Adipocyte (in vitro differentiated cells): ENCODE measurements at regions not wholly inside any gene's neighbourhood (a gene's known extent, or its start where the extent isn't known, plus 50 kb on each side); places are given as distances from the start of the nearest gene placed in this dataset.
A peak's percentile ranks its signal among the peaks of the same experiment; 100 is the strongest.

Experiments used
- DNase-seq: peaks from one replicate; pipeline ENCODE4 v3.0.0-alpha.2; 2015; ENCODE audit warnings: low read depth
- H3K27me3 ChIP-seq: replicated peaks from 2 replicates; pipeline ENCODE4 v1.7.0; 2013; ENCODE audit warnings: mild to moderate bottlenecking, low read length, moderate library complexity; ENCODE audit not compliant: control insufficient read depth, insufficient read depth
- H3K36me3 ChIP-seq: 2 replicates; pipeline ENCODE4 v1.7.0; 2013; ENCODE audit warnings: low read length, mild to moderate bottlenecking, moderate library complexity; ENCODE audit not compliant: control insufficient read depth, insufficient read depth, severe bottlenecking
- H3K4me1 ChIP-seq: 2 replicates; pipeline ENCODE4 v1.7.0; 2013; ENCODE audit warnings: mild to moderate bottlenecking, low read length, moderate library complexity; ENCODE audit not compliant: control insufficient read depth, insufficient read depth
- H3K4me3 ChIP-seq: 2 replicates; pipeline ENCODE4 v1.7.0; 2013; ENCODE audit warnings: mild to moderate bottlenecking, low read length, moderate library complexity
- H3K9ac ChIP-seq: 2 replicates; pipeline ENCODE4 v1.7.0; 2013; ENCODE audit warnings: mild to moderate bottlenecking, low read length, moderate library complexity
- H3K9me3 ChIP-seq: 2 replicates; pipeline ENCODE4 v1.7.0; 2013; ENCODE audit warnings: mild to moderate bottlenecking, low read length, moderate library complexity; ENCODE audit not compliant: control insufficient read depth

DNA sequence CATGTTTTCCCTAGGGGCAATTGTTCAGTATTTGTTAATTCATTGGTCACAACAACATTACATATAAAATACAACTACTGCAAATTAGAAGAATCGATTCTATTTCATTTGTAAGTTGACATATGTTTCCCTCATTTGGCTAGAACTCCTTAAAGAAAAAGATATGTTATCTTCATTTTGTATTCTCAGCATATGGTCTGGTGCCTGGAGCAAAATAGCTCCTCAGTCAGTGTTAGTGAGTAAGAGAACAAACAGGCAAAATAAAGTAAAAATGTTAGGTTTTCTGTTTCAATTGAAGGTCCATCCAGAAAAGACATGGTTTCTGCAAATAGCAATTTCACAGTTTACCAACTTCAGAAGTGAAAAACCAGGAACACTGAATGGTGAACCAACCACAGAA, 1343.1 kb downstream of the ROBO1 start:
- Histone ChIP-seq H3K27me3 (no peaks in the 10 kb centered on the region), H3K9me3 (no peaks in the 10 kb centered on the region), H3K9ac (no peak overlapping the region), H3K4me3 (no peak overlapping the region), H3K4me1 (no peaks in the 10 kb centered on the region), H3K36me3 (no peaks in the 10 kb centered on the region)
- peak; percentile 38 for DNase-seq

- H3K27me3 ChIP-seq = no peaks in the 10 kb centered on the region
- no peak overlapping the region for H3K9ac ChIP-seq
- H3K4me3 ChIP-seq = no peak overlapping the region
- no peaks in the 10 kb centered on the region for H3K9me3 ChIP-seq
- no peaks in the 10 kb centered on the region for H3K36me3 ChIP-seq
- H3K4me1 ChIP-seq = no peaks in the 10 kb centered on the region
- no peak for DNase-seq
Observed at GRCh38 chr3:78426454-78426853, 1341.3 kb downstream of the ROBO1 start.

DNA sequence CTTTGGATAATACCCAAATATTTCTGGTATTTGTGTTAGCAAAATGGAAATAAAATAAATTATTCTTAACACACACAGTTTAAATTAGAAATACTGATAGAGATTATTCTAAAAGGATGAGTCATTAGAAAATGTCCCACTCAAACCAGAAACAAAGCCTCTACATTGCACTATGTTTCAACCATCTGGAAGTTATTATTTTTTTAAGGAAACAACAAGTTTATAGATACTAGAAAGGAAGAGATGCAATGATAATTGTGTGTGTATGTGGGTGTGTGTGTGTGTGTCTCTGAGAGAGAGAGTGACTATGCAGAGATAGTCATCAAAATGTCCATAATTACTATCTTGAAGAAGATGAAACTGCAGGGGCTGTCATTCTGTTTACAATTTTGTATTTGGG, 1340.5 kb downstream of the ROBO1 start:
- Histone ChIP-seq H3K27me3 (no peaks in the 10 kb centered on the region), H3K9me3 (no peaks in the 10 kb centered on the region), H3K9ac (no peak overlapping the region), H3K4me3 (no peak overlapping the region), H3K36me3 (no peaks in the 10 kb centered on the region), H3K4me1 (no peaks in the 10 kb centered on the region)
- peak; percentile 65 for DNase-seq

- Histone ChIP-seq H3K4me3 (no peak overlapping the region), H3K9ac (no peak overlapping the region), H3K36me3 (no peaks in the 10 kb centered on the region), H3K27me3 (no peaks in the 10 kb centered on the region), H3K4me1 (no peaks in the 10 kb centered on the region), H3K9me3 (no peaks in the 10 kb centered on the region)
- DNase-seq = peak; percentile 55
Observed at GRCh38 chr3:78430741-78431140, 1337.1 kb downstream of the ROBO1 start.

DNA sequence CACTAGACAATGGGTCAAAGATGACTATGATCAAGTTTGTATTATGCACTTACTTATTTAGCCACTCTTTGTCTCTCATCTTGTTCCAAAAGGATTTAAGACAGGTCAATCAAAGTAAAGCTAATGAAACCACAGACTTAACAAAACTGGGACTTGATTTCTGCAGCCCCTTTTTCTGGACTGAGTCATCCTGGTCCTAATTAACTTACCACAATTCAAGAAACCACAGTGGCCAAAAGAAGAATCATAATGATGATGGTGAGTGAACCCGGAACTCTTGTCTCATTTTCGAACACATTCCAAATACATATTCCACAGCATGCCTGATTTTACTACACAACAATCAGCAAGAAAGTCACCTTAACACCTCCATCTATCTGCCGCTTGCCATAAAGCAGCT, 1333.0 kb downstream of the ROBO1 start:
- Histone ChIP-seq H3K4me1 (no peaks in the 10 kb centered on the region), H3K9ac (no peak overlapping the region), H3K27me3 (no peaks in the 10 kb centered on the region), H3K4me3 (no peak overlapping the region), H3K9me3 (no peaks in the 10 kb centered on the region), H3K36me3 (no peaks in the 10 kb centered on the region)
- DNase-seq = no peak

GRCh38 chr3:78455166-78455565, 1312.6 kb downstream of the ROBO1 start:
- no peak overlapping the region for H3K9ac ChIP-seq
- H3K4me1 ChIP-seq = peaks cover 2% of the 10 kb centered on the region
- no peaks in the 10 kb centered on the region for H3K27me3 ChIP-seq
- no peaks in the 10 kb centered on the region for H3K9me3 ChIP-seq
- no peak overlapping the region for H3K4me3 ChIP-seq
- DNase-seq = no peak
- no peaks in the 10 kb centered on the region for H3K36me3 ChIP-seq

DNA sequence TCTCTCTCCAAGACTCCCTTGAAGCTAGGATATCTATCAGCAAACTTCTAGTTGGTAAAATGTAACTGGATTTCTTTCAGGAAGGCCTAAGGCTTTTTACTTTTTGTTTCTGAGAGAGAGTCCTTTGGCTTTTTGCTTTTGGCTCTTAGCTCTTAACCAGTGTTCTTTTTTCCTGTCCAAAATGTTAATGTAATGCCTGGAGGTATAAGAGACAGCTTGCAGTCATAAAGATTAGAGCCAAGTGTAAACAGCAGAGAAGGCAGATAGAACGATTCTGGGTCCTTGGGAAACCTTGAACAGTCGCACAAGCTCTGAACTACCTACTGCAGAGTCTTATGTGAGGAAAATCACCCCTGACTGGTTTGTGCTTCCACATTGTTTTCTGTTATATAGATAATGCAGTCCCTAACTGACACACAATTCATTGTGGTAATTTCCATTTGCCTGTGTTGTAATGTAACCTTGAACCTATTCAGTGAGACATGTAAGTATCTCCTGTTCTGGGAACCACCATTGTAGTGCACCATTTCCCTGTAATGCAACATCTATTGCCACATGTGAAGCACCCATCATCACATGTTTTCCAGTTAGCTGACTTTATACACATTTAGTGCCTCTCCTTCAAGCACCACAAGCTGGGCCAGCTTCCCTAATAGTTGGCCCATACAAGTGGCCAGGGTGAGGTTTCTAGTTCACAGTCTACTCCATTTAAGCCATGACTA, 1311.9 kb downstream of the ROBO1 start:
- DNase-seq = no peak
- H3K4me1 ChIP-seq = peaks cover 2% of the 10 kb centered on the region

DNA sequence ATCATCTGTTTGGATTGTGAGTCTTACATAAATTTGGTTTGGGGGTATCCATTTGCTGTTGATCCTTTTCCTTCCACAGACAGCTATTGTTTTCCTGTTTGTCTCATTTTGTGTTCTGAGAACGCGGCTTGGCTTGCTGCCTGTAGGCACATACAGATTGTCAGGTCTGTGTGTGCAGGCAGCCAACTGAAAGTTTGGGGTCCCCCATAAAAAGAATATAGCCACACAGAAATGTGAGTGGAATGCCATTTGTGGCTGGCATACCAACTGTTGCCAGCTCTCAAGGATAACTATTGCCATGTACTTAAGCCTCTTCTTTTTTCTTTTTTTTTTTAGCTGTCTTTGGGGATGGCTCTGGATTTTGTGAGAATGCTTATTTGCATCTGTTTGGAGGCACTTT, 1308.0 kb downstream of the ROBO1 start:
- Histone ChIP-seq H3K9ac (no peak overlapping the region), H3K4me3 (no peak overlapping the region), H3K9me3 (no peaks in the 10 kb centered on the region), H3K4me1 (peaks cover 2% of the 10 kb centered on the region), H3K27me3 (no peaks in the 10 kb centered on the region), H3K36me3 (no peaks in the 10 kb centered on the region)
- no peak for DNase-seq

More for the DNA sequence above, 1311.9 kb downstream of the ROBO1 start:
- no peaks in the 10 kb centered on the region for H3K9me3 ChIP-seq
- no peaks in the 10 kb centered on the region for H3K27me3 ChIP-seq
- no peaks in the 10 kb centered on the region for H3K36me3 ChIP-seq
- H3K4me3 ChIP-seq = no peak overlapping the region
- no peak overlapping the region for H3K9ac ChIP-seq

DNA sequence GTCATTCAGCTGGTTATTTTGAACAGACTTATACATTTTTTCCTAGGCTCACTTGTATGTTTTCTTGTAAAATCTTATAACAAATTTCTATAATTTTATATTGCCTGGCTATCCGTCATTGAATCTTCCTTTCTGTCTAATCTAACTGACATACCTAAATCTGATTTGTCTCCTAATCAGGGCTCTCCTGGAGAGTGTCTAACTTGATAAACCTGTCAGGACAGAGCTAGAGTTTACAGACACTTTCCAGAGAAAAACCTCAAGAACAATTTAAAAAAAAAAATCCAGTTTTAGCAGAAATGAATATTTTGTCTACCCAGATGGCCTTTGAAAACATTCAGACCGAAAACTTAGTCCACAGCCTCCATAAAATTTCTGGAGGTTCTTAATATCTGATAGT, 1305.8 kb downstream of the ROBO1 start:
- H3K4me3 ChIP-seq = no peak overlapping the region
- DNase-seq = no peak
- no peaks in the 10 kb centered on the region for H3K27me3 ChIP-seq
- H3K9ac ChIP-seq = no peak overlapping the region
- H3K4me1 ChIP-seq = no peaks in the 10 kb centered on the region
- no peaks in the 10 kb centered on the region for H3K36me3 ChIP-seq
- H3K9me3 ChIP-seq = no peaks in the 10 kb centered on the region

DNA sequence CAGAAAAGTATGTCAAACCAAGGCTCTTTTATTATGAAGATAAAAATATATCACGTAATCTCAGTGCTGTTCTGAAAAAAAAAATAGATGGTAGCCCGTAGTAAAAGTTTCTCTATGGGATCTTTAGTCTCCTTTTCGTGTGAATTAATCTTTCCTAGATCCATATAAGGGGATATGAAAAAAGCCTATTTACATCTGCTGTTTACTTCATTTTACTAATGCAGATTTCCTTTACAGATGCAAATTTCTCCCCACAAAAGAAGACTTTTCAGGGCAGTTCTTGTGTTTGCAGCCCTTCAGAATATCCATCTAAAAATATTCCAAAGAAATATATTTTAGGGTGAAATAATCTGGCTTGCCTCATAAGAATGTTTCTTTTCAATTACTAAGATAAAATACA, 1291.7 kb downstream of the ROBO1 start:
- H3K36me3 ChIP-seq = no peaks in the 10 kb centered on the region
- H3K4me1 ChIP-seq = no peaks in the 10 kb centered on the region
- H3K27me3 ChIP-seq = no peaks in the 10 kb centered on the region
- H3K4me3 ChIP-seq = no peak overlapping the region
- no peak overlapping the region for H3K9ac ChIP-seq
- no peak for DNase-seq
- H3K9me3 ChIP-seq = peaks cover 12% of the 10 kb centered on the region

GRCh38 chr3:78481050-78481449, 1286.7 kb downstream of the ROBO1 start:
- no peaks in the 10 kb centered on the region for H3K36me3 ChIP-seq
- H3K9ac ChIP-seq = no peak overlapping the region
- DNase-seq = no peak
- H3K9me3 ChIP-seq = no peaks in the 10 kb centered on the region
- H3K4me1 ChIP-seq = no peaks in the 10 kb centered on the region
- no peak overlapping the region for H3K4me3 ChIP-seq
- H3K27me3 ChIP-seq = no peaks in the 10 kb centered on the region

DNA sequence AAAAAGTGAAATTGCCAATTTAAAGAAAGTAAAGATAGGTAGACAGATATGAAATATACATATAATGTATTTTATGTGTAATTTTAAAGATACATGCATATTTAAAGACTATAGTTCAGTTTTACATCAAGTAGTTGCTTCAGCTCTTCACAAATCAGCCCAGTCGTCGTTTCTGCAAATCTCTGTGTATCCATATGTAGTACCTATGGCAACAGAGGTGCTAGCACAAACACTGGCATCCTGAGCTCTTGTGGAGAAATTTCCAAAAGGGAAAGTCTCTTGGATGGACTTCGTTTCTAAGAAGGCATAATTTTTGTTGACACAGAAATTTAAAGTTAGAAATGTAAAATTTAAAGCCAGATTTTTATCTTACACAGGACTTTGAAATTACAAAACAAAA, 1284.7 kb downstream of the ROBO1 start:
- Histone ChIP-seq H3K36me3 (no peaks in the 10 kb centered on the region), H3K27me3 (no peaks in the 10 kb centered on the region), H3K4me1 (no peaks in the 10 kb centered on the region), H3K9me3 (no peaks in the 10 kb centered on the region), H3K4me3 (no peak overlapping the region), H3K9ac (no peak overlapping the region)
- DNase-seq = no peak
